ENCODE measurements at regions not wholly inside any gene's neighbourhood (a gene's known extent, or its start where the extent isn't known, plus 50 kb on each side); places are given as distances from the start of the nearest gene placed in this dataset.

GRCh38 chr9:65426231-65426630, 141.2 kb upstream of the FOXD4L5 start:
- no peak for TF ChIP-seq CTCF (IDR thresholded peaks at IDR 0.05)
- no peak for TF ChIP-seq POLR2A (IDR thresholded peaks at IDR 0.05)
